Smooth muscle cell (in vitro differentiated cells): ENCODE measurements at regions not wholly inside any gene's neighbourhood (a gene's known extent, or its start where the extent isn't known, plus 50 kb on each side); places are given as distances from the start of the nearest gene placed in this dataset.

ENCODE experiments used
- DNase-seq: peaks from one replicate; lab custom pipeline; 2025; ENCODE audit not compliant: unreplicated experiment; lab: John Stamatoyannopoulos, UW
- H2AFZ ChIP-seq: fragments of 200-600 bp; sonication (generic); 2 replicates; pipeline ENCODE4 v1.6.0; 2016; ENCODE audit warnings: antibody characterized with exemption, low read depth, mild to moderate bottlenecking
- H3F3A ChIP-seq: fragments of 200-600 bp; sonication (generic); 2 replicates; pipeline ENCODE4 v1.6.0; 2017; ENCODE audit warnings: antibody characterized with exemption, low read depth
- H3K27ac ChIP-seq: fragments of 200-600 bp; sonication (generic); 2 replicates; pipeline ENCODE4 v1.5.1; 2016; ENCODE audit warnings: low read depth, mild to moderate bottlenecking
- H3K27me3 ChIP-seq: fragments of 200-600 bp; sonication (generic); 2 replicates; pipeline ENCODE4 v1.6.1; 2016; ENCODE audit warnings: low read depth, mild to moderate bottlenecking
- H3K36me3 ChIP-seq: fragments of 200-600 bp; sonication (generic); 2 replicates; pipeline ENCODE4 v1.5.1; 2016; ENCODE audit warnings: low read depth
- H3K4me1 ChIP-seq: fragments of 200-600 bp; sonication (generic); 2 replicates; pipeline ENCODE4 v1.5.1; 2016; ENCODE audit warnings: low read depth
- H3K4me2 ChIP-seq: fragments of 200-600 bp; sonication (generic); 2 replicates; pipeline ENCODE4 v1.6.0; 2016; ENCODE audit warnings: mild to moderate bottlenecking
- H3K4me3 ChIP-seq: fragments of 200-600 bp; sonication (generic); 2 replicates; pipeline ENCODE4 v1.5.1; 2016; ENCODE audit warnings: mild to moderate bottlenecking
- H3K79me2 ChIP-seq: fragments of 200-600 bp; sonication (generic); 2 replicates; pipeline ENCODE4 v1.6.0; 2016; ENCODE audit warnings: low read depth, mild to moderate bottlenecking
- H3K9ac ChIP-seq: fragments of 200-600 bp; sonication (generic); 2 replicates; pipeline ENCODE4 v1.6.0; 2016; ENCODE audit warnings: low read depth
- H3K9me3 ChIP-seq: fragments of 200-600 bp; sonication (generic); replicated peaks from 2 replicates; pipeline ENCODE4 v1.5.1; 2016; ENCODE audit warnings: low read depth
- H4K20me1 ChIP-seq: fragments of 200-600 bp; sonication (generic); 2 replicates; pipeline ENCODE4 v1.6.0; 2016; ENCODE audit warnings: low read depth
- WGBS: methylation state at CpG from one replicate; pipeline ENCODE4 v1.1.7; 2016; ENCODE audit warnings: low lambda C conversion rate; 5-methylcytosine and 5-hydroxymethylcytosine counted together
- TF ChIP-seq, protein P1 (sequence below): fragments of 200-600 bp; sonication (generic); IDR thresholded peaks from 2 replicates; pipeline ENCODE4 v1.5.1; 2017; ENCODE audit warnings: borderline replicate concordance, mild to moderate bottlenecking, antibody characterized with exemption; ENCODE audit not compliant: insufficient read depth, poor library complexity, severe bottlenecking

DNA sequence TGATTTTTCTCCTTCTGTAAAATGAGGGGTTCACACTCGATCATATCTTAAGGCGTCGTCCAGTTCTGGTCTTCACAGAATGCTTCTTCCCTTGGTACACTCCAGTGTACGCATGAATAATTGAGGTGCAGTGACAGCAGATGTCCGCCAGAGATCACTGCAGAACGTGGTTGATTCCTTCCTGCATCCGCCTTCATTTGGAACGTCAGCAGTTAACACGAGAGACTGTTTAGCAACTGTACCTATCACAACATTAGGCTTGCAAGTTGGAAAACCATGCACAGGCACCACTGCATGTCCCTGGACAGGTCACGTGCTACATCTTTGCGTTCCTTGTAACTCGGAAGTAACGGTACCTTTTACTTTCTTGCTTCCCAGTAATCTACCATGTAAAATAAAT lies 66.0 kb upstream of the GEMIN8 start:
- no peaks in the 10 kb centered on the region for H4K20me1 ChIP-seq
- no peaks in the 10 kb centered on the region for H3K9me3 ChIP-seq
- H3K4me1 ChIP-seq = no peaks in the 10 kb centered on the region
- no peak overlapping the region for H2AFZ ChIP-seq
- no peaks in the 10 kb centered on the region for H3K79me2 ChIP-seq
- H3K27ac ChIP-seq = no peak overlapping the region
- no peak for DNase-seq
- no peaks in the 10 kb centered on the region for H3K36me3 ChIP-seq
- 47% methylated on average over 13 of the region's 13 CpGs for WGBS
- no peak overlapping the region for H3K9ac ChIP-seq
- H3K4me2 ChIP-seq = no peak overlapping the region
- H3F3A ChIP-seq = no peaks in the 10 kb centered on the region
- no peak overlapping the region for H3K4me3 ChIP-seq
- no peaks in the 10 kb centered on the region for H3K27me3 ChIP-seq
- TF ChIP-seq, protein P1, sequence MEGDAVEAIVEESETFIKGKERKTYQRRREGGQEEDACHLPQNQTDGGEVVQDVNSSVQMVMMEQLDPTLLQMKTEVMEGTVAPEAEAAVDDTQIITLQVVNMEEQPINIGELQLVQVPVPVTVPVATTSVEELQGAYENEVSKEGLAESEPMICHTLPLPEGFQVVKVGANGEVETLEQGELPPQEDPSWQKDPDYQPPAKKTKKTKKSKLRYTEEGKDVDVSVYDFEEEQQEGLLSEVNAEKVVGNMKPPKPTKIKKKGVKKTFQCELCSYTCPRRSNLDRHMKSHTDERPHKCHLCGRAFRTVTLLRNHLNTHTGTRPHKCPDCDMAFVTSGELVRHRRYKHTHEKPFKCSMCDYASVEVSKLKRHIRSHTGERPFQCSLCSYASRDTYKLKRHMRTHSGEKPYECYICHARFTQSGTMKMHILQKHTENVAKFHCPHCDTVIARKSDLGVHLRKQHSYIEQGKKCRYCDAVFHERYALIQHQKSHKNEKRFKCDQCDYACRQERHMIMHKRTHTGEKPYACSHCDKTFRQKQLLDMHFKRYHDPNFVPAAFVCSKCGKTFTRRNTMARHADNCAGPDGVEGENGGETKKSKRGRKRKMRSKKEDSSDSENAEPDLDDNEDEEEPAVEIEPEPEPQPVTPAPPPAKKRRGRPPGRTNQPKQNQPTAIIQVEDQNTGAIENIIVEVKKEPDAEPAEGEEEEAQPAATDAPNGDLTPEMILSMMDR = peak; percentile 60

DNA sequence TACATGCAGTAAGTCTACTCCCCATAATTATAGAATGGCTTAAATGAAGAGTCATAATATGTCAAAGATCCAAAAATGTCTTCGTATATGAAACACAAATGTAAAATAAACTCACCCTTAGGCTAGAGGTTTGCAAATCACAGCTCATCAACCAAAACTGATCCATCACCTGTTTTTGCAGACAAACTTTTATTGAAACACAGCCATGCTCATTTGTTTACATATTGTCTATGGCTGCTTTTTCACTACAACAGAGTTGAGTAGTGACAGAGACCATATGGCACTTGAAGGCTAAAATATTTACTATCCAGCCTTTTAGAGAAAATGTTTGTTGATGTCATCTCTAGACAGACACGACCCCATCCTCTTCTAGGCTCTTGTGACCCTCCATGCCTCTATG lies 64.5 kb upstream of the GEMIN8 start:
- no peak overlapping the region for H3K27ac ChIP-seq
- H2AFZ ChIP-seq = no peak overlapping the region
- no peak overlapping the region for H3K9ac ChIP-seq
- no peaks in the 10 kb centered on the region for H3K79me2 ChIP-seq
- H3F3A ChIP-seq = no peaks in the 10 kb centered on the region
- WGBS = 44% methylated on average over 2 of the region's 2 CpGs
- DNase-seq = no peak
- no peaks in the 10 kb centered on the region for H3K4me1 ChIP-seq
- no peaks in the 10 kb centered on the region for H4K20me1 ChIP-seq
- no peak overlapping the region for H3K4me3 ChIP-seq
- TF ChIP-seq, protein P1 = no peak
- H3K4me2 ChIP-seq = no peak overlapping the region
- no peaks in the 10 kb centered on the region for H3K27me3 ChIP-seq
- H3K9me3 ChIP-seq = no peaks in the 10 kb centered on the region
- H3K36me3 ChIP-seq = no peaks in the 10 kb centered on the region

GRCh38 chrX:14084466-14084865 lies 54.8 kb upstream of the GEMIN8 start:
- H3K79me2 ChIP-seq = no peaks in the 10 kb centered on the region
- no peaks in the 10 kb centered on the region for H3K36me3 ChIP-seq
- H3K9ac ChIP-seq = no peak overlapping the region
- H3F3A ChIP-seq = no peaks in the 10 kb centered on the region
- no peak overlapping the region for H3K4me2 ChIP-seq
- H3K4me3 ChIP-seq = no peak overlapping the region
- no peaks in the 10 kb centered on the region for H3K9me3 ChIP-seq
- TF ChIP-seq, protein P1 = no peak
- H2AFZ ChIP-seq = no peak overlapping the region
- no peaks in the 10 kb centered on the region for H3K27me3 ChIP-seq
- no peak overlapping the region for H3K27ac ChIP-seq
- 82% methylated on average over 1 of the region's 1 CpG for WGBS
- H4K20me1 ChIP-seq = no peaks in the 10 kb centered on the region
- DNase-seq = no peak
- H3K4me1 ChIP-seq = no peaks in the 10 kb centered on the region

DNA sequence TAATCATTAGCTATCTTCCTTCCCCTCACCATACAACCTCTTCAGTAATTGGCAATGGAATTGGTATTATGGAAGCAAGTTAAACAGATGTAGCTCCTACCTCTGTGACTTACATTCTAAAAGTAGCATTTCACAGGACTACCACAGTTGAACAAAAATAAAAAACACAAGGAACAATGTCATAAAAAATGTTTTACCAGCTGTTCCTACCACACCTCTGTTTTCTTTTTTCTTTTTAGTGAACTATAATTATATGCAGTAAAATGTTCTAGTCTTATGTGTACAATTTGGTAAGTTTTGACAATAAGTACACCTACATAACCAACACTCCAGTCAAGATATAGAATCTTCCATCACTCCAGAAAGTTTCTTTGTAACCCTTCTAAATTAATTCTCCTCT lies 54.1 kb upstream of the GEMIN8 start:
- DNase-seq = no peak
- H3K79me2 ChIP-seq = no peaks in the 10 kb centered on the region
- H3K9me3 ChIP-seq = no peaks in the 10 kb centered on the region
- H3K27ac ChIP-seq = no peak overlapping the region
- no peak overlapping the region for H3K9ac ChIP-seq
- no peaks in the 10 kb centered on the region for H4K20me1 ChIP-seq
- H2AFZ ChIP-seq = no peak overlapping the region
- TF ChIP-seq, protein P1 = no peak
- H3F3A ChIP-seq = no peaks in the 10 kb centered on the region
- no peaks in the 10 kb centered on the region for H3K4me1 ChIP-seq
- H3K4me2 ChIP-seq = no peak overlapping the region
- no peaks in the 10 kb centered on the region for H3K36me3 ChIP-seq
- H3K4me3 ChIP-seq = no peak overlapping the region
- no peaks in the 10 kb centered on the region for H3K27me3 ChIP-seq
